GM12878 (cell line): ENCODE measurements at regions not wholly inside any gene's neighbourhood (a gene's known extent, or its start where the extent isn't known, plus 50 kb on each side); places are given as distances from the start of the nearest gene placed in this dataset.

Source experiments
- ATAC-seq: fragments of 200-7000 bp; cut with Tn5 transposase; 3 replicates; pipeline ENCODE4 v1.9.1; 2020; ENCODE audit warnings: mild to moderate bottlenecking, moderate library complexity
- BruUV-seq: library from RNA; stranded (reverse); fragments of 400-500 nt; replicated peaks from 2 replicates; lab custom pipeline; 2021; lab: Mats Ljungman, UMichigan
- CTCF ChIA-PET: fragments of 300-600 bp; sonication (Branson Sonifier 250); formaldehyde crosslinking; extraction: SDS; loops from one replicate; lab custom pipeline; 2021; ENCODE audit warnings: inconsistent platforms; lab: Yijun Ruan, JAX
- POLR2A ChIA-PET: fragments of 350-600 bp; formaldehyde crosslinking; extraction: SDS; loops from one replicate; lab custom pipeline; 2021; ENCODE audit warnings: inconsistent platforms; lab: Charles Lee
- RAD21 ChIA-PET: fragments of 300-600 bp; sonication (Branson Sonifier 250); formaldehyde crosslinking; loops from one replicate; lab custom pipeline; 2023; ENCODE audit warnings: antibody characterized with exemption; ENCODE audit not compliant: unreplicated experiment; lab: Charles Lee
- SMC1A ChIA-PET: fragments of 300-600 bp; sonication (Branson Sonifier 250); formaldehyde crosslinking; loops from one replicate; lab custom pipeline; 2023; ENCODE audit not compliant: unreplicated experiment, uncharacterized antibody; lab: Charles Lee
- DNase-seq: peaks from one replicate; pipeline ENCODE4 v3.0.0-alpha.2; 2011; ENCODE audit warnings: low read depth, low spot score
- FAIRE-seq: peaks from 3 replicates; lab custom pipeline; 2011; peaks lifted over from hg19 to GRCh38; lab: Jason Lieb, UNC
- H2AFZ ChIP-seq: 2 replicates; pipeline ENCODE4 v1.6.0; 2011; ENCODE audit warnings: low read depth, low read length, control low read depth; ENCODE audit not compliant: control insufficient read depth
- H3K27ac ChIP-seq: 2 replicates; pipeline ENCODE4 v1.5.1; 2011; ENCODE audit warnings: control low read depth; ENCODE audit not compliant: control insufficient read depth, insufficient read depth
- H3K27me3 ChIP-seq, 2 experiments: replicated peaks in 1 of 2; 2 replicates each; pipeline versions ENCODE4 v1.6.0 to v1.6.1; 2011; ENCODE audit warnings: low read length in 1 of 2; ENCODE audit not compliant: control insufficient read depth in 2 of 2, insufficient read depth in 2 of 2
- H3K36me3 ChIP-seq, 2 experiments: 2 replicates each; pipeline ENCODE4 v1.5.1; 2011; ENCODE audit warnings: low read length in 1 of 2; ENCODE audit not compliant: control insufficient read depth in 2 of 2, insufficient read depth in 2 of 2
- H3K4me1 ChIP-seq: 2 replicates; pipeline ENCODE4 v1.6.1; 2011; ENCODE audit warnings: mild to moderate bottlenecking, low read length, moderate library complexity, mixed read lengths; ENCODE audit not compliant: control insufficient read depth, insufficient read depth
- H3K4me2 ChIP-seq: 2 replicates; pipeline ENCODE4 v1.6.0; 2011; ENCODE audit warnings: control low read depth; ENCODE audit not compliant: control insufficient read depth, insufficient read depth
- H3K4me3 ChIP-seq: fragments of 200-600 bp; sonication (generic); 2 replicates; pipeline ENCODE4 v1.5.1; 2016
- H3K79me2 ChIP-seq: 2 replicates; pipeline ENCODE4 v1.6.0; 2011; ENCODE audit warnings: low read length; ENCODE audit not compliant: control insufficient read depth, insufficient read depth
- H3K9ac ChIP-seq: 2 replicates; pipeline ENCODE4 v1.8.0; 2011; ENCODE audit warnings: low read length, control low read depth, mixed read lengths; ENCODE audit not compliant: control insufficient read depth, insufficient read depth
- H3K9me3 ChIP-seq: replicated peaks from 3 replicates; pipeline ENCODE4 v1.5.1; 2011; ENCODE audit warnings: mild to moderate bottlenecking, low read length; ENCODE audit not compliant: control insufficient read depth, insufficient read depth
- H4K20me1 ChIP-seq: 2 replicates; pipeline ENCODE4 v1.6.0; 2011; ENCODE audit not compliant: control insufficient read depth, insufficient read depth
- ATF3 ChIP-seq: IDR thresholded peaks from 2 replicates; pipeline ENCODE4 v1.6.1; 2011; ENCODE audit warnings: low read depth, mild to moderate bottlenecking, low read length, moderate library complexity, borderline replicate concordance; ENCODE audit errors: extremely low read depth
- BHLHE40 ChIP-seq, 2 experiments: fragments of 450-650 bp in 1 of 2; IDR thresholded peaks; 2 replicates each; pipeline ENCODE4 v1.6.1; 2011 to 2017; ENCODE audit warnings: low read depth in 2 of 2, borderline replicate concordance in 1 of 2, improper control_type of control experiment in 1 of 2, low read length in 1 of 2, mild to moderate bottlenecking in 1 of 2
- CTCF ChIP-seq, 3 experiments: IDR thresholded peaks in 2 of 3; conservative IDR thresholded peaks in 1 of 3; 2 replicates each; pipeline ENCODE4 v1.5.1; 2011; ENCODE audit warnings: low read depth in 3 of 3, low read length in 3 of 3, mild to moderate bottlenecking in 3 of 3, control low read depth in 2 of 3, moderate library complexity in 2 of 3, inconsistent platforms in 1 of 3, mixed read lengths in 1 of 3; ENCODE audit not compliant: control insufficient read depth in 2 of 3, insufficient read depth in 1 of 3; ENCODE audit errors: extremely low read depth in 1 of 3
- EZH2 ChIP-seq: IDR thresholded peaks from 2 replicates; pipeline ENCODE4 v1.6.1; 2012; ENCODE audit warnings: low read depth, mild to moderate bottlenecking, control low read depth, inconsistent platforms, low read length, borderline replicate concordance; ENCODE audit not compliant: control insufficient read depth
- IKZF2 ChIP-seq, 2 experiments: fragments of 450-650 bp; IDR thresholded peaks; 2 replicates each; pipeline ENCODE4 v1.6.1; 2017; ENCODE audit warnings: mild to moderate bottlenecking in 2 of 2, moderate library complexity in 2 of 2
- JUND ChIP-seq: IDR thresholded peaks from 2 replicates; pipeline ENCODE4 v1.6.1; 2012; ENCODE audit warnings: low read depth, mild to moderate bottlenecking, low read length, improper control_type of control experiment, moderate library complexity
- LARP7 ChIP-seq: fragments of 450-650 bp; IDR thresholded peaks from 2 replicates; pipeline ENCODE4 v1.6.1; 2017; ENCODE audit warnings: mild to moderate bottlenecking
- MXI1 ChIP-seq: fragments of 150-350 bp; IDR thresholded peaks from 2 replicates; pipeline ENCODE4 v1.6.1; 2011; ENCODE audit warnings: low read depth, mild to moderate bottlenecking, inconsistent platforms, low read length, improper control_type of control experiment
- MYC ChIP-seq: IDR thresholded peaks from 2 replicates; pipeline ENCODE4 v1.6.1; 2011; ENCODE audit warnings: mild to moderate bottlenecking, low read length, moderate library complexity, inconsistent platforms; ENCODE audit not compliant: insufficient read depth, insufficient replicate concordance, insufficient read length, severe bottlenecking
- RB1 ChIP-seq: fragments of 450-650 bp; formaldehyde crosslinking; IDR thresholded peaks from 2 replicates; pipeline ENCODE4 v1.6.1; 2017; ENCODE audit warnings: mild to moderate bottlenecking, borderline replicate concordance
- SIX5 ChIP-seq: IDR thresholded peaks from 2 replicates; pipeline ENCODE4 v1.6.1; 2011; ENCODE audit warnings: mild to moderate bottlenecking, low read depth, low read length, moderate library complexity; ENCODE audit not compliant: severe bottlenecking
- SUZ12 ChIP-seq: fragments of 200-600 bp; sonication (generic); IDR thresholded peaks from one replicate; pipeline ENCODE4 v1.6.1; 2018; ENCODE audit warnings: antibody characterized with exemption, mild to moderate bottlenecking; ENCODE audit not compliant: unreplicated experiment
- ZNF384 ChIP-seq: IDR thresholded peaks from 2 replicates; pipeline ENCODE4 v1.6.1; 2012; ENCODE audit warnings: low read depth, mild to moderate bottlenecking, low read length, improper control_type of control experiment, borderline replicate concordance
- WGBS: methylation state at CpG from one replicate; pipeline ENCODE4 v1.1.6; 2016; ENCODE audit warnings: low lambda C conversion rate; ENCODE audit not compliant: insufficient replicate concordance, insufficient coverage; ENCODE audit errors: missing lambda C conversion rate; 5-methylcytosine and 5-hydroxymethylcytosine counted together
- in situ Hi-C: fragments of 300-500 bp; cut with MboI; formaldehyde crosslinking; loops from 9 replicates; pipeline ENCODE4 v1.14.3; 2018; ENCODE audit warnings: mixed read lengths
- intact Hi-C: fragments of 100-400 bp; cut with micrococcal nuclease; formaldehyde crosslinking; loops from one replicate; pipeline ENCODE4 v1.14.2; 2022; ENCODE audit not compliant: unreplicated experiment

GRCh38 chr13:86377451-86377850 lies 578.2 kb upstream of the SLITRK6 start:
- ChIA-PET SMC1A (no interaction called here), CTCF (no interaction called here)
- no peaks in the 10 kb centered on the region for H3K36me3 ChIP-seq
- no peaks in the 10 kb centered on the region for H3K79me2 ChIP-seq
- intact Hi-C loops: no loop called here
- DNase-seq: no peak
- BruUV-seq: no TSS peak
- H3K4me3 ChIP-seq: no peak overlapping the region
- H2AFZ ChIP-seq: no peak overlapping the region
- H3K9ac ChIP-seq: no peak overlapping the region
- H3K27ac ChIP-seq: no peak overlapping the region
- TF ChIP-seq RB1 (no peak), ZNF384 (no peak), BHLHE40 (IDR thresholded peaks at IDR 0.05; ENCODE audit: borderline replicate concordance in 1 of 2, low read depth in 2 of 2, low read length in 1 of 2) (no peak), EZH2 (no peak), JUND (no peak), SUZ12 (no peak), MYC (no peak), LARP7 (no peak), CTCF (IDR thresholded peaks at IDR 0.05 in 2 of 3, conservative IDR thresholded peaks at IDR 0.05 in 1 of 3; ENCODE audit: control insufficient read depth in 2 of 3, extremely low read depth in 1 of 3, insufficient read depth in 1 of 3, low read depth in 3 of 3, low read length in 3 of 3) (no peak), IKZF2 (IDR thresholded peaks at IDR 0.05) (no peak), SIX5 (no peak), MXI1 (no peak), ATF3 (no peak)
- TF ChIP-seq, all 136 proteins: peak for 0
- no peaks in the 10 kb centered on the region for H3K27me3 ChIP-seq
- no peaks in the 10 kb centered on the region for H4K20me1 ChIP-seq
- no peak overlapping the region for H3K4me2 ChIP-seq
- ChIA-PET RAD21 (no interaction called here), POLR2A (no interaction called here)
- no peak for ATAC-seq
- H3K4me1 ChIP-seq: no peaks in the 10 kb centered on the region
- 30% methylated on average over 2 of the region's 2 CpGs for WGBS
- in situ Hi-C loops: no loop called here
- H3K9me3 ChIP-seq: no peaks in the 10 kb centered on the region
- FAIRE-seq: no peak
